GM21390 (cell line): ENCODE measurements at regions not wholly inside any gene's neighbourhood (a gene's known extent, or its start where the extent isn't known, plus 50 kb on each side); places are given as distances from the start of the nearest gene placed in this dataset.

ENCODE experiments used
- ATAC-seq: cut with Tn5 transposase; IDR thresholded peaks from one replicate; pipeline ENCODE4 v1.9.1; 2021; ENCODE audit not compliant: unreplicated experiment

DNA sequence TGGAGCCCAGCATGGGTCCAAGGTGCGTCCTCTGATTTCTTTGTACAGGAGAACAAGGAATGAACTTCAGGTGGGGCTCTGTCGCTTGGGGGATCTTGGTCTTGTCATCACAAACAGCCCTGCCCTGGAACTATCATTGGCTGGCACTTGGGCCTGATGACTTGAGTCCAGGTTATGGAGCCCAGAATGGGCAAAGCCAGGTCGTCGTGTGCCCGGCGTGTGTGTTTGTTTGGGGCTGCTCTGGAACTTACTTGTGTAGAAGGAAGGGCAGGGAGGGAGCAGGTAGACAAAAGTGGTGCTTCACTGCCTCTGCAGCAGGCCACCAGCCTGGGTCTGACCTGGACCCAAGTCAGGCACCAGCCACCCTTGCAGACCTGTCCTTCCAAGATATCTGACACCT lies 306.3 kb upstream of the HS6ST1 start:
- ATAC-seq: no peak

DNA sequence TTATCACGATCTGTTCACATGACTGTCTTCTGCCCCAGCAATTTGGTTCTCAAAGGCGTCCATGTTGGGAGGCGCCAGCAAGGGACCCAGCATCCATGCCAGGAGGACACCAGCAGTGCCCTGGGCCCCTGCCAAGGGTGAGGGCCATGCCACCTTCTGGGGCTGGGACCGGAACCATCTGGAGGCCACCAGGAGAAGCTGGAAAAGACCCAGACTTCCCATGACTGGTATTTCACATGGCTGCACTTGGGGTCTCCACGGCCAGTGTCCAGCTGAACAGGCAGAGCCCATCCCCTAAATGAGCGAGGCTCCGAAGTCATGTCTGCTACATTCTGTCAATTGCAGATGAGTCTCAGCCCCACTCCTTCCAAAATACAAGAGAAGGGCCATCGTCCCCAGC lies 306.8 kb upstream of the HS6ST1 start:
- ATAC-seq: no peak

DNA sequence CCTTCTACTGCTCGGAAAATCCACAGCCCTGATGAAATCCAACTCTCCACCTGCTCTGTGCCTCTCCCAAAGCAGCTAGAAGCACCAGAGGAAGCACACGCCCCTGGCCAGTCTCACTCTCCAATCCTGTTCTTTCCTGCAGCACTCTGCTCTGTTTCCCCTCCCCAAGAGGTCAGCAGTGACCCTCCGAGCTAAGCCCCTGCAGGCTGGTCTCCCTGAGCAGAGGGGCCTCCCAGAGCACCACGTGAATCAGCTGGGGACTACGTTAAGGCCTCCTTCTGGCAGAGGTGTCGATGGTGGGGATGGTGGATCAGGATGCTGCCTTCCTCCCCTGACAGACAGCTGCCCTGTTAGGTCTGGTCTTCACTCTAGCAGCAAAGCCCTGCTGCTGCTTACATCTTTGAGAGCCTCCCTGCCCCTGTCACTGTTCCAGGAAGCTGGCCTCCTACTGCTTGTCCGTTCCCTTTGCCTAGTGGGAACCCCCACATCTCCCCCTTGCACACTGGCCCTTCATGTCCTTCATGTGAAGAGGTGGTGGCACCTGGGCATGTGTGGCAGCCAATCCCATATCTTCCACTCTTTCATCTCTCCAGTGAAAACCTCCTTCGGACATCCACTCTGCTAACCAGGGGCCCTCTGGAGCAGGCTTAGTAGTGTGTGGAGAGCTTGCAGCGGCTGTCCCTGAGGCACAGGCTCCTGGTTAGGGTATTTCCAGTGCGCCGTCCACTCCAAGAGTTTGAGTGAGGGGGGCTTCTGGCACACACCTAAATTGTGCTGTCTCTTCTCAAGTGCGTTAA lies 307.5 kb upstream of the HS6ST1 start:
- ATAC-seq: no peak

DNA sequence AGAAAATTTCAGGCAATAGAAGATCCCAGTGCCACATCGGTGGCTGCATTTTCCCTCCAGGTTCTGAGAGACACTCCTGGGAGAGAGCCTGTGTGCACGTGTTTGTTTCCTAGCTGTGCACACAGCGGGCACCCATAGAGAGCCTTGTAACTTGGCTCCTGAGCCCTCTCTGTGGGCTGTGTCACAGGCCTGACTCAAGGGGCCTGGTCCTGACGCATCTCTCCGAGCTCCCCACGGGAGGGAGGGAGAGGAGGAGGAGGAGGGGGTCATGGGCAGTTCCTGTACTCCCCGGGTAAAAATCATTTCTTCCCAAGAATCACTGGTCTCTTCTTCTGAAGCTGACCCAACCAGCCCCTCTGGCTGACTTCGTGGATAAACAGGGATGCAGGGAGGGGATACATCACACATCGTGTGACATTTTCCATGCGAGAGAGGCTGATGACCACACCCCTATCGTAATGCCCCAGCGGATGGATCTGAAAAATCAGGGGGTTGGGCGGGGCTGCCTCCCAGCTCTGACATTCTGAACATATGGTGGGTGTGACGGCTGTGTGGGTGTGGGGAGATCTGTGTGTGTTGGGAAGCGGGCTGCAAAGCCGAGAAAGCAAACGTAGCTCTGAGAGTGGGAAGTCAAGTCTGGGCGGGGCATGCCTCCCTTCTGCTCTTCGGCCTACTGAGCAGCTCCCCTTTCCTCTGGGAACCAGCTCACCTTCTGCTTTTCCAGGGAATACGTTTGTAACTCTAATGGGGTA lies 308.3 kb upstream of the HS6ST1 start:
- no peak for ATAC-seq

DNA sequence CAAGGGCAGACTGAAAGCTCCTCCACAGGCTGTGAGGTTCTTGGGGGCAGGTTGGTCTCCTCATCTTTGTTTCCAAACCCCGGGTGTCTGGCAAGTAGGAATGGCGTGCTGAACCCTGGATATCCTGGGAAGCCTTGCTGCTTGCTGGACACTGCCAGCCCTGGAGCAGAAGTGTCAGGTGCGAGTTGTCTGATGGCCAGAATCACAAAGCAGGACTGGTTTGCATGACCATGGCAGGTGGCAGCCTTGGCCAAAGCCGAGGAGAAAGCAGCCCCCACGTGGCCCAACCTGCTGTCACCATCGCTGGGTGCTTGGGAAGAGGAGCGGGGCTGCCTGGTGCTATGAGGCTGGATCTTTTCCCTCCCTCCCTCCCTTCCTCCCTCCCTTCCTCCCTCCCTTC lies 309.5 kb upstream of the HS6ST1 start:
- no peak for ATAC-seq

DNA sequence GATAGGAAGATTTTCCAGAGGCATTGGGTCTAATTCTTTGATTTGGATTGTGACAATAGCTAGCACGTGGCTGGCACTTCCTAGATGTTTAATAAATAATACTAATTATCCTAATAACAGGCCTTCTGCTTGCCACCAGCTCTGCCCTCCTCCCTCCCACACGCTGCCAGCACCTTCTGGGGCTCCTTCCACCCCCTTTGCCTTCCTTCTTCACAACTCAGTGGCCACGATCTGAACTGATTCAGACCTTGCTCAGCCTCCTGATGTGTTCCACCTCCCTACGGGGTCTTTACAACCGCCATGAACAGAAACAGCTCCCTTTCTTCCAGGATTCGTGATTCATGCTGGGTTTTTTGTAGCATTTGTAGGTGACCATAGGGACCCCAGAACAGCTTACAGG lies 310.3 kb upstream of the HS6ST1 start:
- no peak for ATAC-seq

DNA sequence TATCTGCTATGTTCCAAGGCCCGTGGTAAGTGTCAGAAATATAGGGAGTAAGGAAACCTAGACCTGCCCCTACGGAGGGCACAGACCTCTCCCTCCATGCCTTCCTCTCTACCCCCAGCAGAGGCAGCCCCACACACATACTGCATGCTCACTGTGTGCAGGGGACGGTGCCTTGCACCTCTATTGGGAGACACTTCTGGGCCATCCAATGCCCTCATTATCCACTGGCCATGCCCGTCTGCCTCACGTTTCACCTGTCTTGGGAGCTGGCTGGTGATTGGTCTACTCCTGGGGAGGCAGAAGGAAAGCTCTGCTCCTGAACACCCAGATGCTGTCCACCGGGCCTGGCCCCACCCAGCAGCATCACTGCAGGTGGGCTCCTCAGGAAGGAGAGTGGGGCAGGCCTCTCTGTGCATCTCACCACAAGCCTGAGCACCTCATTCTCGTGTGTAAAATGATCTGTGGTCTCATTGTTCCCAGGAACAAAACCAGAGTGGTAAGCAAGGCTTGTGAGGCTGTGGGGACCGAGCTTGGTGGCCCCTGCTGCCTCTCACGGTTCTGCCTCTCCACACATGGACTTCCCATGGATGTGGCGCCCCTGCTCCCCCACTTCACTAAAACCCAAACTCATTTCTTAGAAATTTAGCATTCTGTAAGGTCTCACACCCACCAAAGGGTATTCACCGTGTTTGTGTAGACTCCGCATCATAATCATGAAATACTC lies 312.5 kb upstream of the HS6ST1 start:
- no peak for ATAC-seq

DNA sequence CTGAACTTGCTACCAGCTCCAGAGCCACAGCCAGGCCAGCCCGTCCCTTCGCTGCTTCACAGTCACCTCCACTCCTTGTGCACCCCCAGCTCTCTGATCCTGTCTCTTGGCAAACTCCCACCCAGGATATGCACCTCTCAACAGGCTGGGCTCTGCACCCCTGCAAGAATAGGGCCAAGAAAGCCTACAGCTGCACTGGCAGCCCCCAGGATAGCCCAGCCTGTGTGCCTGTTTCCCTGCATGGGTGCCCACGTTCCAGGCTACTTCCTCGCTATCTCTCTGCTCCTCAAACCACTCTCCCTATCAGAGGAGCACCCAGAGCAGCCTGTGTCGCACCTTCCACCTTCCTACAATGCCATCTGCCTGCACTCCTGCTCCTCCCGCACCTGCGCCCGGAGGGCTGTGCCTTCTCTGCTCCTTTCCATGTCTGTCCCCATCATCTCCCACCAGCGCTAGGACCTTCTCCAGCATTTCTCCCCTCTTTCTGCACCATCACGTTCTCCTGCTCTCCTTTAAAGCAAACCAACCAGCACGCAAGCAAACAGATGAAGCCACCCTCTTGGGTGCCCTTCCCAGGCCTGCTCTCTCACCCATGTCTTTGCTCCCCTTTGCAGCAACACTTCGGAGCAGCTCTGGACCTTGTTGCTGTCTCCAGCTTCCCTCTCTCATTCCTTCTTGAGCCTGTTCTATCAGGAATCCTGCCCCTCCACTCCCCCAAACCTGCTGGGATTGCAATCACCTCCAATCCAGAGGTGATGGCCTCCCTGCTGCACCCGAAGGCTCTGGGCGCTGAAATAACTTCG lies 313.2 kb upstream of the HS6ST1 start:
- ATAC-seq: no peak

DNA sequence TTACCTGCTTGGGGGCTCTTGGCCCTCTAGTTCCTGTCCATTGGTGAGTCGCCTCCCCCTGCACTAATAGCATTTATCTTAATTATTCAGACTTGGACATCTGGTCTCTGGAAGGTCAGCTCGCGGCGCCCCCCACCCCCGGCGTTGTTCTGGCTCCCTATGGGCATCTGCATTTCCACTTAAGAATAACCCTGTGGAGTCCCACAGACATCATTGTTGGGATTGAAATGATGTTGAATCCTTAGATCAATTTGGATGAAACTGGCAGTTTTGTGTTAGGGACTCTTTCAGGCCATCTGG lies 313.8 kb upstream of the HS6ST1 start:
- no peak for ATAC-seq

DNA sequence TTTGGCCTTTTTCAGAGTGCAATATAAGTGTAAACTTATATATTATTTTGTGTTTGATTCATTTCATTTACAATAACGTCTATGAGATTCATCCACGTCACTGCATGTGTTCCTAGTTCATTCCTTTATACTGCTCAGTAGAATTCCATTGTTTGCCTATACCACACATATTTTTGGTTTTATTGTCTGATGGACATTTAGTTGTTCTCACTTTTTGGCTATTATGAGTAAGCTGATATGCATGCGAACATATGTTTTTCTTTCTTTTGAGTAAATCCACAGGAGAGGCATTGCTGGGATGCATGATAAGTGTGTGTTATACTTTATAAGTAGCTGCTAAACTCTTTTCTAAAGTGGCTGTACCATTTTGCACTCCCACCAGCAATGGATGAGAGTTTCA lies 314.8 kb upstream of the HS6ST1 start:
- no peak for ATAC-seq

DNA sequence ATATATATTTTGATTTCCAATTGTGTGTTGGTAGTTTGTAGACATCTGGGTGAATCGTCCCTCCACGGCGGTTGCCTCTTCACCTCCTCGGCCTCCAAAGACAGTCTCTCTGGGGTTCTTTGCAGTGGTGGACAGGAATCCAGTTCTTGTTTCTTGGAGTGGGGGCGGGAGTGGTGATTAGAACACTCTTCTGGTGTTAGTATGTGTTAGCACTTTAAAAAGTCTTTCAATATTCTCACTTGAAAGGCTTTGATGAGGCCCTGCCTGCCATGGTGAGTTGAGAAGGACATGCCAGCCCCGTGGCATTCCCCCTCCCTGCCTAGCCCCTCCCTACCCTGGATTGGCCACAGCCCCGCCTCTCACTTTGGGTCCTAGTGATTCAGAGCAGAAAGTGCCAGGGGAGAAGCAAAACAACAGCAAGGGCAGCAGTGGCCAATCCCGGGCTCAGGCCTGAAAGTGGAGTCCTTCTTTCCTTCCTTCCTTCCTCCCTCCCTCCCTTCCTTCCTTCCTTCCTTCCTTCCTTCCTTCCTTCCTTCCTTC lies 316.8 kb upstream of the HS6ST1 start:
- ATAC-seq: no peak

DNA sequence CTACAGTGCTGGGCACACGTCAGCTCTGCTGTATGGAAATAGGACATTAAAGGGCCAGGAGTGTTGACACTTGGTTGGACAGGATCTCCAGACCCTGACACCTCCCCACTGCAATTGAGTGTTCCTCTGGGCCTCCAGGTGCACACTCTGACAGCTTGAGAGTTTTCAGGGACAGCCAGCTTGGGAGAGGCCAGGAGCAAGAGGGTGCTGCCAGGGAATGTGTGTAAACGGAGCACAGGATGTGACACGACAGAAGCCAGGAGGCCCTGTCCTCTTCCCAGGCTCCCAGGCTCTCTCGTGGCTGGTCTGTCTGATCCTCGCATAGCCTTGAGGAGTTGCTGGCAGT lies 318.1 kb upstream of the HS6ST1 start:
- ATAC-seq: no peak

DNA sequence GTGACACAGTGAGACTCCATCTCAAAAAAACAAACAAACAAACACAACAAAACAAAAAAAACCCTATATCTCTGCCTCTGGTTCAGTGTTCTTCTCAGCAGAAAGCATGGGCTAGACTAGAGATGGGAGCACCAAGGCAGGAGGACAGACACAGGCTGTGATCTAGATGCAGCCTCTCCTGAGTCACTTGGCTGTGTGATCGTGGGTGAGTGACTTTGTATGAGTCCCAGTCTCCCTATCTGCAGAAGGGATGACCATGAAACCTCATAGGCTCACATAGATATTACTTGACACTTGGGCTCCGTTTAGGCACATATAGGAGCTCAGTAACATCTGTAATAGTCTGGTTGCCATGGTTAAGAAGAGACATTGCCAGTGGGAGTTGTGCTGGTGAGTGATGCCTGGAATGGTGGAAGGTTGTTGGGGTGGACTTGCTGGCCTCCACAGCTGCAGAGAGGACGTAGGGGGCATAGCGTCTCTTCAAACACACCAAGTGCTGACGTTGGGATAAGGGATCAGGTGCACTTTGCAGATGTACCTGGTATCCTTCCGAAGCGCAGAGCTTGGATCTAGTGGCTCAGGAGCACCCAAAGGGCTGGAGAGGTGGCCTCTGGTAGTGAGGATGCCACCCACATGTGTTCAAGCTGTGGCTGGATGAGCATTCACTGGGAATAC lies 318.9 kb upstream of the HS6ST1 start:
- ATAC-seq: no peak

DNA sequence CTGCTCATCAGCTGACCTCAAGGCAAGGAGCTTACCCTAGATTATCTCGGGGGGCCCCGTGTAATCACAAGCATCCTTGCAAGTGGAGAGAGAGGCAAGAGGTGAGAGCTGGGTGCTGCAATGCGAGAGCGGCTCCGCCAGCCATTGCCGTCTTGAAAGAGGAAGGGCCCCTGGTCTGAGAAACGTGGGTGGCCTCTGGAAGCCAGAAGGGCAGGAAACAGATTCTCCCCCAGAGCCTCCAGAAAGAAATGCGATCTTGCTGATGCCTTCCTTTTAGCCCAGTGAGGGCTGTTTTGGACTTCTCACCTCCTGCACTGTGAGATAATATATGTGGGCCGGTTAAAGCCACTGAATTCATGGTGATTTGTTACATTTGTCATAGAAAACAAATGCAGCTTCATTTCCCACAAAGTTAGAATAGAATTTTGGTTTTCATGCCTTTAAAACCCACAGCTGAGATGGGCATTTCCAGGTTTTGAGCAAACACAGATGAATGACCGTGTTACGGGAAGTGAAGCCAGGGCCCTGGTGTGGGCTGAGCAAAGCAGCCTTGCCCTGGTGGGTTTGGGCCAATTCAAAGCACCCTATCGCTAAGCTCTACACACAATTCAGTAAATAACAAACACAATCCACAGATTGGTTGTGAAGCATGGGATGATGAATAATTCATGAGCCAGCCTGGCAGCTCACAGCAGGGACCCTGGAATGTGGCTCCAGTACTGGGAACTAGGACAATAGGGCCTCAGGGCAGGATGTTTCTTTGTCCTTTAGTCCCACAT lies 319.9 kb upstream of the HS6ST1 start:
- no peak for ATAC-seq

DNA sequence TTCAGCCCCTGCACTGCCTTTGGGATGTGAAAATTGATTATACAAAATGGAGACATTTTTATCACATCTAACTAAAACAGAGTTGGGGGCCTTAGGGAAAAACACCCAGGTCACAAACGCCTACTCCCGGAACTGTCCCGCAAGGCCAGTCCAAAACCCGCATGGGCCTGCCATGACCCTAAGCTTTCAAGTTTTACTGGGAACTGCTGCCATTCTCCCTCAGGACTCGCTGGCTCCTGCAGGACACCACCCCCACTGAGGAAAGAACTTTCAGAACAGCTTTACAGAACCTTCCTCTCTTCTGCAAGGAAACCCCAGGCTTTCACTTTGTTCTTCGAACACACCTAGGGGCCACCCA lies 320.4 kb upstream of the HS6ST1 start:
- no peak for ATAC-seq

DNA sequence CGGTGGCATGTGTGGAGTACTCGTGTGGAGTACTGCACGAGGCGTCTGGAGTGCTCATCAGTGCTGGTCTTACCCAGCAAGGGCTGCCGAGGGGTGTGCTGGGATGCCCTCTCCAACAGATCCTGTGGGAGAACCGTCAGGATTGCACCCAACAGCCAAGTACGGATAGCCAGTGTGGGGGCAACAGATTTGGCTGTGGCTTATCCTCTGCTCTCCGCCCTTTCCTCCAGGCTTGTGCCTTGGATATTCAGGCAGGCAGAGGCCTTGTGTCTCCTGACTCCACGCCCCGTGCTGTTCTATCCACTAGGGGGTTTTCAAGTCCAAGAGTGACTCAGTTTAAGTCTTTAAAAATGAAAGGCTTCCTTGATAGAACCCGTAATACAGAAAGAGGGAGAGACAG lies 321.0 kb upstream of the HS6ST1 start:
- ATAC-seq: no peak

DNA sequence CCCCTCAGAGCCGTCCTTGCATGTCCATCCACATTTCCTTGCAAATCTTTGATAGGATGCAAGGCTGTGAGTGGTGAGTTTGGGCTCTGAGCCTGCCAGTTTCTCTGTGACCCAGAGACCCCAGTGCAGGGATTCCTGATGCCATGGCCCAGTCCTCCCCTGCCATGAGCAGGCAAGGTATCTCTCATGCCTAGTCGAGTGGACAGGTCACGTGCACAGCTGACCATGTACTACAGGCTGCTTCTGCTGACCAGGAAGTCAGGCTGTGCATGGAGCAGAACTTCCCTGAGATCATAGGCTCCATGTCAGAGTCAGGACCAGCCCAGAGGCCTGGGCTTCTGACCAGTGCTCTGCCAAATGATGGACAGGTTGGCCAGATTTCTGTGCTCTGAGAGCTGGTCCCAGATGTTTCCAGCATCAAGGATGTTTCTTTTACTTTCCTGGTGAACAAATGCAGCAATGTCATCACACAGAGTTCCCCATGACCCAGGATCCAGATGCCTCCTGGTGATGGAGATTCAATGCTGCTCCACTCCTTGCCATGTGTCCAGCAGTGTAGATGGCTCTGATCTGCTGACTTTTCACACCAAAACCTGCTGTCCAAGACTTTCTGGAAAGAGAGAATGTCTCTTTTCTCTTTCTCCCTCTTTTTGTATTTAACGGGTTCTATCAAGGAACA lies 321.6 kb upstream of the HS6ST1 start:
- no peak for ATAC-seq

DNA sequence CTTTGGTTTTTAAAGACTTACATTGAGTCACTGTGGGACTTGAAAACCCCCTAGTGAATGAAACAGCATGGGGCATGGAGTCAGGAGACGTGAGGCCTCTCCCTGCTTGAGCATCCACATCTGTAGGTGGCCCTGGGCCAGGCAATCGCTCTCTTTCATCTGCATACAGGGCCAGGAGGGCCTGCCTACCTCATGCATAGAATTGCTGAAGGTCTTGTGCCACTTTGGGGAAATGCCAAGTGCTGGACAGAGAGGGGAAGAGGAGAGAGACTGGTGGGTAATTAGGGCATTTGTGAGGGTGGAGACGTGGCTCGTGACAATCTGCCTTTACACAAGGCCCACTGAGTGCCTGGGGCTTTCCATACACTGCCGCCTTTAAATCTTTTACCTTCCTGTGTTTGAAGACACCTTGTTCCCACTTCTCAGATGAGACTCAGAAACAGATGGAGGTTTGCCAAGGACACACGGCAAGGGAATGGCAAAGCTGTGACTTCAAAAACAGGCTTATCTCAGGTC lies 322.2 kb upstream of the HS6ST1 start:
- ATAC-seq: no peak

DNA sequence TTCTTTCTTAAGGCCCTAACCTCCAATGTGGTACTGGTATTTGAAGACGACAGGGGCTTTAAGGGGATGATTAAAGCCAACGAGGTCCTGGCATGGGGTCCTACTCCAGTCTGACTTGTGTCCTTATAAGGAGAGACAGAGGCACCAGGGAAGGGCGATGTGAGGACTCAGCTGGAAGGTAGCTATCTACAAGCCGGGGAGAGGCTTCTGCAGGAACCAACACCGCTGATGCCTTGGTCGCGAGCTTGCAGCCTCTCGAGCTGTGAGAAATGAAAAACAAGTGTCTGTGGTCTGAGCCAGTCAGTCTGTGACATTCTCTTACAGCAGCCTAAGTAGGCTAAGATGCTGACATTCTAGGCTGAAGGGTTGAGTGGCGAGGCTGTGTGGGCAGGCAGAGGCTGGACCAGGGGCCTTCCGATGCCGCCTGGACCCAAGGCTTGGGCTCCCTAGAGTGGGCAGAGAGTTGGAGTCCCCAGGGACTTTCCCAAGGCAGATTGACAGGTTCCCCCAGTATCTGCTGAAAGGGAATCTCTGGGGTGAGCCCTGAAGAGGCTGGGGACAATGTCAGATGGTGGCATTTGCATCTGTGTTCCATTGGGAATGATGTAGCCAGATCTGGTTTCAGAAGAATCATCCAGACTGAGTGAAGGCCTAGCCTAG lies 322.9 kb upstream of the HS6ST1 start:
- ATAC-seq: no peak
